ENCODE measurements at regions not wholly inside any gene's neighbourhood (a gene's known extent, or its start where the extent isn't known, plus 50 kb on each side); places are given as distances from the start of the nearest gene placed in this dataset.

DNA sequence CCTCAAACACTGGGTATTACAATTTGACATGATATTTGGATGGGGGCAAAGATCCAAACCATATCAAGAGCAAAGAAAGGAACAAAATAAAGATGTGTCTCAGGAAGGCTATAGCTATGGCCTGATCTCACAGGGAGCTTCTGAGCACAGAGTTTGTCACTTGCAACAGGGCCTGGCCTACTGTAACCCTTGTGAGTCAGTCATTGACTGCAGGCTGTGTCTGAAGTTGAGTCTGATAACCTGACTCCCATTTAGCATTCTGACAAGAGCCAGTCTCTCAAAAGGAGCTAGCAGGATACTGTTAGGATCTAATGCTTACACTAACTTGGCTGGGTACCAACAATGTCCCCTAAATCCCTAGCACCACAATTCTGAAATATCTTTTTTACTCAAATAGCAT is 612.5 kb upstream of the TECRL start:
- Histone ChIP-seq H3K79me2 (ENCODE audit: insufficient read depth, low read length) (no peaks in the 10 kb centered on the region), H4K20me1 (ENCODE audit: insufficient read depth, low read length) (no peaks in the 10 kb centered on the region), H3K27ac (ENCODE audit: extremely low read length, insufficient read depth, low read length) (no peak overlapping the region), H2AFZ (ENCODE audit: low read length) (no peak overlapping the region), H3K4me3 (replicated peaks in 1 of 3; ENCODE audit: insufficient read depth in 1 of 3, low read depth in 2 of 3, low read length in 3 of 3) (no peak overlapping the region), H3K9ac (ENCODE audit: insufficient read depth, low read depth, low read length) (no peak overlapping the region), H3K27me3 (ENCODE audit: control insufficient read depth in 1 of 2, insufficient read depth in 2 of 2, low read length in 2 of 2) (no peaks in the 10 kb centered on the region), H3K4me1 (ENCODE audit: insufficient read depth, low read length) (no peaks in the 10 kb centered on the region), H3K36me3 (replicated peaks in 1 of 2; ENCODE audit: control insufficient read depth in 1 of 2, insufficient read depth in 2 of 2, low read length in 2 of 2) (no peaks in the 10 kb centered on the region), H3K9me3 (ENCODE audit: low read length) (no peaks in the 10 kb centered on the region), H3K4me2 (ENCODE audit: low read depth, low read length) (no peak overlapping the region)
- ATAC-seq (no peak), FAIRE-seq (no peak), DNase-seq (ENCODE audit: low spot score) (no peak)
- no TSS peak for BruUV-seq (replicated peaks)
- ChIA-PET CTCF (ENCODE audit: low intra/inter-chr PET ratio, low total read pairs) (no interaction called here), POLR2A (no interaction called here)
- in situ Hi-C loops (cut with HindIII; ENCODE audit: extremely low pct_ligation_motif_present, low pct_unique_long_range_greater_than_20kb), result loop anchor here (25.0 kb wide), 1 partner anchor 1666 kb away; no protein-coding TSS in a partner anchor
- intact Hi-C loops (cut with micrococcal nuclease; ENCODE audit: unreplicated experiment), result no loop called here
- TF ChIP-seq, protein P1, sequence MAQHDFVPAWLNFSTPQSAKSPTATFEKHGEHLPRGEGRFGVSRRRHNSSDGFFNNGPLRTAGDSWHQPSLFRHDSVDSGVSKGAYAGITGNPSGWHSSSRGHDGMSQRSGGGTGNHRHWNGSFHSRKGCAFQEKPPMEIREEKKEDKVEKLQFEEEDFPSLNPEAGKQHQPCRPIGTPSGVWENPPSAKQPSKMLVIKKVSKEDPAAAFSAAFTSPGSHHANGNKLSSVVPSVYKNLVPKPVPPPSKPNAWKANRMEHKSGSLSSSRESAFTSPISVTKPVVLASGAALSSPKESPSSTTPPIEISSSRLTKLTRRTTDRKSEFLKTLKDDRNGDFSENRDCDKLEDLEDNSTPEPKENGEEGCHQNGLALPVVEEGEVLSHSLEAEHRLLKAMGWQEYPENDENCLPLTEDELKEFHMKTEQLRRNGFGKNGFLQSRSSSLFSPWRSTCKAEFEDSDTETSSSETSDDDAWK (CRISPR knock-in tag; IDR thresholded peaks at IDR 0.05), result no peak
- TF ChIP-seq, protein P2, sequence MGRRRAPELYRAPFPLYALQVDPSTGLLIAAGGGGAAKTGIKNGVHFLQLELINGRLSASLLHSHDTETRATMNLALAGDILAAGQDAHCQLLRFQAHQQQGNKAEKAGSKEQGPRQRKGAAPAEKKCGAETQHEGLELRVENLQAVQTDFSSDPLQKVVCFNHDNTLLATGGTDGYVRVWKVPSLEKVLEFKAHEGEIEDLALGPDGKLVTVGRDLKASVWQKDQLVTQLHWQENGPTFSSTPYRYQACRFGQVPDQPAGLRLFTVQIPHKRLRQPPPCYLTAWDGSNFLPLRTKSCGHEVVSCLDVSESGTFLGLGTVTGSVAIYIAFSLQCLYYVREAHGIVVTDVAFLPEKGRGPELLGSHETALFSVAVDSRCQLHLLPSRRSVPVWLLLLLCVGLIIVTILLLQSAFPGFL (CRISPR knock-in tag; IDR thresholded peaks at IDR 0.05), result no peak
- TF ChIP-seq PAXIP1 (CRISPR knock-in tag; conservative IDR thresholded peaks at IDR 0.05) (no peak), ZNF367 (CRISPR knock-in tag; IDR thresholded peaks at IDR 0.05; ENCODE audit: borderline replicate concordance) (no peak), ZMYM2 (CRISPR knock-in tag; IDR thresholded peaks at IDR 0.05) (no peak), ZNF512B (CRISPR knock-in tag; IDR thresholded peaks at IDR 0.05; ENCODE audit: borderline replicate concordance) (no peak), MAFK (conservative IDR thresholded peaks at IDR 0.05 in 1 of 2, IDR thresholded peaks at IDR 0.05 in 1 of 2; ENCODE audit: low read length in 2 of 2) (no peak), ZNF282 (IDR thresholded peaks at IDR 0.05; ENCODE audit: partially characterized antibody) (no peak), TBL1XR1 (IDR thresholded peaks at IDR 0.05; ENCODE audit: borderline replicate concordance, low read length, partially characterized antibody) (no peak), CEBPB (IDR thresholded peaks at IDR 0.05; ENCODE audit: borderline replicate concordance, low read depth, low read length) (no peak), NFE2L2 (IDR thresholded peaks at IDR 0.05; ENCODE audit: low read length) (no peak), SMARCC2 (IDR thresholded peaks at IDR 0.05) (no peak), PAF1 (CRISPR knock-in tag; IDR thresholded peaks at IDR 0.05) (no peak), ZNF768 (CRISPR knock-in tag; IDR thresholded peaks at IDR 0.05) (no peak), HNRNPLL (IDR thresholded peaks at IDR 0.05; ENCODE audit: low read depth, low read length, poor library complexity, severe bottlenecking) (no peak)
- TF ChIP-seq, protein P3, sequence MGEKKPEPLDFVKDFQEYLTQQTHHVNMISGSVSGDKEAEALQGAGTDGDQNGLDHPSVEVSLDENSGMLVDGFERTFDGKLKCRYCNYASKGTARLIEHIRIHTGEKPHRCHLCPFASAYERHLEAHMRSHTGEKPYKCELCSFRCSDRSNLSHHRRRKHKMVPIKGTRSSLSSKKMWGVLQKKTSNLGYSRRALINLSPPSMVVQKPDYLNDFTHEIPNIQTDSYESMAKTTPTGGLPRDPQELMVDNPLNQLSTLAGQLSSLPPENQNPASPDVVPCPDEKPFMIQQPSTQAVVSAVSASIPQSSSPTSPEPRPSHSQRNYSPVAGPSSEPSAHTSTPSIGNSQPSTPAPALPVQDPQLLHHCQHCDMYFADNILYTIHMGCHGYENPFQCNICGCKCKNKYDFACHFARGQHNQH (CRISPR knock-in tag; IDR thresholded peaks at IDR 0.05), result no peak

Data from HepG2 (cell line).